HG03097 (cell line): ENCODE measurements at regions not wholly inside any gene's neighbourhood (a gene's known extent, or its start where the extent isn't known, plus 50 kb on each side); places are given as distances from the start of the nearest gene placed in this dataset.
"Not testable (repeated sequence)": the region's sequence is repeated elsewhere in the genome, so short reads cannot be mapped to it uniquely, and the experiment has no call there.

ENCODE experiments used
- ATAC-seq: cut with Tn5 transposase; IDR thresholded peaks from one replicate; pipeline ENCODE4 v1.9.1; 2021; ENCODE audit not compliant: unreplicated experiment, low FRiP score

GRCh38 chr1:224029286-224030025, 84.5 kb upstream of the FBXO28 start:
- ATAC-seq, result peak; percentile 81

GRCh38 chr1:224028802-224029201, 85.1 kb upstream of the FBXO28 start:
- ATAC-seq, result not testable (repeated sequence)

- ATAC-seq, result not testable (repeated sequence)
Observed at GRCh38 chr1:224023122-224023521, 90.8 kb upstream of the FBXO28 start.

- not testable (repeated sequence) for ATAC-seq
Observed at GRCh38 chr1:224022249-224022970, 91.5 kb upstream of the FBXO28 start.

DNA sequence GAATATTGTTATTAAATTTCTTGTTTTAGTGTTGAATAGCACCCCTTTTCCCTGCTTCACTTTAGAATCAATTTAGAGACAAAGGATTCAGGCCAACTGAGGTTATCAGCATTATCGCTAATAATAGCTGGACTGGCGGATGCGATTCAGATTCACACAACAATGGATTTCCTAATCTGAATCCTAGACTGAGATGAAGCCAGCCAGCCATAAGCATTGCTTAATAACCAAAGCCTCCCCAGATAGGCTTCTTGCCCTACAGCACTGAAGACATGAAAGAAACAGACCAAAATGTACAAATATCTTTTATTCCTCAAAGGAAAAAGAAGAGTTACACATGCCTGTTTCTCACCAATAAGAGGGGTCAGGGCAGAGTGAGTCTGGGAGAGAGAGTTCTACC, 94.0 kb upstream of the FBXO28 start:
- ATAC-seq, result not testable (repeated sequence)

DNA sequence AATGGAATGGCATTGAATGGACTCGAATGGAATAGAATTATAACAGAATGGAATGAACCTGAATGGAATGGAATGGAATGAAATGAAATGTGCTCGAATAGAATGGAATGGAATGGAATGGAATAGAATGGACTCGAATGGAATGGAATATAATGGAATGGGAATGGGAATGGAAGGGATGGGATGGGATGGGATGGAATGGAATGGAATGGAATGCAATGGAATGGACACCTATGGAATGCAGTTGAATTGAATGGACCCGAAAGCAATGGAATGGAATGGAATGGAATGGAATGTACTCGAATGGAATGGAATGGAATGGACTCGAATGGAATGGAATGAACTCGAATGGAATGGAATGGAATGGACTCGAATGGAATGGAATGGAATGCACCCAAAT, 98.1 kb upstream of the FBXO28 start:
- not testable (repeated sequence) for ATAC-seq

DNA sequence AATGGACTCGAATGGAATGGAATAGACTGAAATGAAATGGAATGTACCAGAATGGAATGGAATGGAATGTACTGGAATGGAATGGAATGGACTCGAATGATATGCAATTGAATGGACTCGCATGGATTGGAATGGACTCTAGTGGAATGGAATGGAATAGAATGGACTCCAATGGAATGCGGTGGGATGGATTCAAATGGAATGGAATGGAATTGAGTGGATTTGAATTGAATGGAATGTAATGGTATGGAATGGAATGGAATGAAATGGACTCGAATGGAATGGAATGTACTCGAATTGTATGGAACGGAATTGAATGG, 99.6 kb upstream of the FBXO28 start:
- no peak for ATAC-seq

DNA sequence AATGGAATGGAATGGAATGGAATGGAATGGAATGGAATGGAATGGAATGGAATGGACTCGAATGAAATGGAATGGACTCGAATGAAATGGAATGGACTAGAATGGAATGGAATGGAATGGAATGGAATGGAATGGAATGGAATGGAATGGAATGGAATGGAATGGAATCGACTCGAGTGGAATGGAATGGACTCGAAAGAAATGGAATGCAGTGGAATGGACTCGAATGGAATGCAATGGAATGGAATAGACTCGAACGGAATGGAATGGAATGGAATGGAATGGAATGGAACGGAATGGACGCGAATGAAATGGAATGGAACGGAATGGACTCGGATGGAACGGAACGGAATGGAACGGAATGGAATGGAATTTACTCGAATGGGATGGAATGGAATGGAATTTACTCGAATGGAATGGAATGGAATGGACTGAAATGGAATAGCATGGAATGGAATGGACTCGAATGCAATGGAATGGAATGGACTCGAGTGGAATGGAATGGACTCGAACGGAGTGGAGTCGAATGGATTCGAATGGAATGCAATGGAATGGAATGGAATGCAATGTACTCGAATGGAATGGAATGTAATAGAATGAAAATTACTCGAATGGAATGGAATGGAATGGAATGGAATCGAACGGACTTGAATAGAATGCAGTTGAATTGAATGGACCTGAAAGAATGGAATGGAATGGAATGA, 100.1 kb upstream of the FBXO28 start:
- not testable (repeated sequence) for ATAC-seq

GRCh38 chr1:224012807-224013434, 101.0 kb upstream of the FBXO28 start:
- ATAC-seq, result not testable (repeated sequence)

GRCh38 chr1:224012162-224012561, 101.7 kb upstream of the FBXO28 start:
- not testable (repeated sequence) for ATAC-seq

DNA sequence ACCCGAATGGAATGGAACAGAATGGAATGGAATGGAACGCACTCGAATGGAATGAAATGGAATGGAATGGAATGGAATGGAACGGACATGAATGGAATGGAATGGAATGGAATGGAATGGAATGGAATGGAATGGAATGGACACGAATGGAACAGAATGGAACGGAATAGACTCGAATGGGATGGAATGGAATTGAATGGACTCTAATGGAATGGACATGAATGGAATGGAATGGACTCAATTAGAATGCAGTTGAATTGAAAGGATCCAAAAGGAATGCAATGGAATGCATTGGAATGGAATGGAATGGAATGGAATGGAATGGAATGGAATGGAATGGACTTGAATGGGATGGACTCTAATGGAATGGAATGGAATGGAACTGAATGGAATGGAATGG, 102.2 kb upstream of the FBXO28 start:
- not testable (repeated sequence) for ATAC-seq

GRCh38 chr1:224011153-224011552, 102.8 kb upstream of the FBXO28 start:
- ATAC-seq, result not testable (repeated sequence)

- not testable (repeated sequence) for ATAC-seq
Observed at GRCh38 chr1:224005973-224006372, 107.9 kb upstream of the FBXO28 start.

DNA sequence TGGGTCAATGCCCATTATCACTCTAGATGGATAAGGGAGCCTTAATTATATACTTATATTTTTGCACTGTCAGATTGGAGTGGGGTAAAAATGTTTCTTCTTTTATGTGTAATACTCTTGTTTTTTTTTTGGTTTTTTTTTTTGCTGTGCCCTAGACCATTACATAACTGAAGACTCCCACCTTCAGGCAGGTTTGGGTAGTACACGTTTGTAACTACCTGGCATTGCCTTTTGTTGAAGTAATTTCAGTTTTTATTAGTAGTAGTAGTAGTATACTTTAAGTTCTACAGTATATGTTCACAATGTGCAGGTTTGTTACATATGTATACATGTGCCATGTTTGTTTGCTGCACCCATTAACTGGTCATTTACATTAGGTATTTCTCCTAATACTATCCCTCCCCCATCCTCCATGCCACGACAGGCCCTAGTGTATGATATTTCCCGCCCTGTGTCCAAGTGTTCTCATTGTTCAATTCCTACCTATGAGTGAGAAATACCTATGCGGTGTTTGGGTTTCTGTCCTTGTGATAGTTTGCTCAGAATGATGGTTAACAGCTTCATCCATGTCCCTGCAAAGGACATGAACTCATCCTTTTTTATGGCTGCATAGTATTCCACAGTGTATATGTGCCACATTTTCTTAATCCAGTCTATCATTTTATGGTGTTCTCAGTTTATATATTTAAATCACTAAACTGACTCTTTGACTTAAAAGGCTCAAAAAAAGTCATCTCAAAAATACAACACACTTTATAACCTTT, 109.2 kb upstream of the FBXO28 start:
- ATAC-seq, result not testable (repeated sequence)

DNA sequence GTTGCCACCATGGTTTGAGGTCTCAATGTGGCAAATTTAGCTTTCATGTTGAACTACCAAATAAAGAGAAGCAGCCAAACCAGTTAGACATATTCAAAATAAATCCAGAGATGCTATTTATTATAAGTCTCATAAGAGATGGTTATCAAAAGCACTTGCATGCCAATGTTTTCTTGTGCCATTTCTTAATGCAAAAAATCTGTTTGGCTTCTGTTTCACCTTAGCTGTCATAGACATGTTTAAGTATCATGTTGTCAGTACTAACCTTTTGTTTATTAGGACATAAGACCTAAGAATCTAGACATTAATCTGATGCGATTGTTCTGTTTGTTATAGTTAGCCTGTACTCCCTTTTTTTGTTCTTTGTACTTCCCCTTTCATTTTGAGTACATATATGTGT, 110.0 kb upstream of the FBXO28 start:
- ATAC-seq, result not testable (repeated sequence)

GRCh38 chr1:224001757-224002156, 112.2 kb upstream of the FBXO28 start:
- ATAC-seq, result not testable (repeated sequence)

DNA sequence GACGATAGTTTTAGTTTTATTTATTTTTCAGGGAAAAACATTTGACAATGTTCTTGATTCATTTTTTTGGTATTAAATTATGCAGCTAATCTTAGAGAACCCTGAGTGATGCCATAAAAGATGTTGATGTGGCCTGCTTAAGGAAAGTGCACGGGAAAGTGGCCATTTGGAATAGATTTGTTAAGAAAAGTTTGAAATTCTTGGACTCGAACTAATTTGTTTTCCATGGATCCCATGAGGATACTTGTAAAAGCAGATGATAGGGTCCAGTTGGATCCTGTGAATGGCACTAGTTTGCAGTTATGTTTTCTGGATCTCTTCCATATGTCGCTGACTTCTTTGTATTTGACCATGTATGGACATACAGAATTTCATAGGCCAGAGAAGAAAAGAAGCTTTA, 114.2 kb upstream of the FBXO28 start:
- ATAC-seq, result not testable (repeated sequence)

GRCh38 chr1:223998676-223999455, 115.0 kb upstream of the FBXO28 start:
- ATAC-seq, result not testable (repeated sequence)

DNA sequence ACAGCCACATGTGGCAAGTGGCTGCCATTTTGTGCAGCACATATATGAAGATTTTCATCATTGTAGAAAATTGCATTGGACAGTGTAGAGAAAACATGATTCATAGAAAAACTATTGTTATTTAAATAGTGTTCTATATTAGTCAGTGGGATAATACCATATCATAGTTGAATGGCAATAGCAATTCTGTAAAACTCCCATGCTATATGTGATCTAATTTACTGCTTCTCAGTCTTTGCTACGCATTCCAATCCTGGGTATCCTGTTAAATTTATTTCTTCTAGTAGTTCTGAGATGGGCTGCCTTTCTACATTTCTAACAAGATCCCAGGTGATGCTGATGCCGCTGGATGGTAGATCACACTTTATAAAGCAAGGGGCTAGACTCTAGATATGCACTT, 117.5 kb upstream of the FBXO28 start:
- not testable (repeated sequence) for ATAC-seq
